HG02678 (cell line): ENCODE measurements at regions not wholly inside any gene's neighbourhood (a gene's known extent, or its start where the extent isn't known, plus 50 kb on each side); places are given as distances from the start of the nearest gene placed in this dataset.
"Not testable (repeated sequence)": the region's sequence is repeated elsewhere in the genome, so short reads cannot be mapped to it uniquely, and the experiment has no call there.

Experiments used
- ATAC-seq: cut with Tn5 transposase; IDR thresholded peaks from one replicate; pipeline ENCODE4 v1.9.1; 2021; ENCODE audit warnings: mild to moderate bottlenecking, moderate library complexity; ENCODE audit not compliant: unreplicated experiment

- ATAC-seq: no peak
Measured at GRCh38 chr6:50959081-50959641, 140.5 kb downstream of the TFAP2B start.

DNA sequence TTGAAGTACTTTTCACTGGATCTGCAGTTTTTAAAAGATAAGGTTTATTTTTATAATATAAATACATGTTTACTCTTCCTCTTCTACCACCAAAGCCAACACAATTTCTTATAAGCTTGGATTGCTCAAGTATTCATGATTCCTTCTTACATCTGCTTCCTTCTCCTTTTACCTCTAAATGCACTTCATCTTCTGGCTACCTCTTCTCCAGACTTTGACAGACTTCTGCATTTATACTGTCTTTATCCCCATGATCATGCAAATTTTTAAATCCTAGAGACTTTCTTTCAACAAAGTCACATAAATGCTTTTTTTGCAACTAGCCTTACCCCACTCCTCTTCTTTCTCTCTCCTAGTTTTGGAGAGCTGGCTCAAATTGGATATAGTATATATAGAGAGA is 142.9 kb downstream of the TFAP2B start:
- ATAC-seq: no peak

DNA sequence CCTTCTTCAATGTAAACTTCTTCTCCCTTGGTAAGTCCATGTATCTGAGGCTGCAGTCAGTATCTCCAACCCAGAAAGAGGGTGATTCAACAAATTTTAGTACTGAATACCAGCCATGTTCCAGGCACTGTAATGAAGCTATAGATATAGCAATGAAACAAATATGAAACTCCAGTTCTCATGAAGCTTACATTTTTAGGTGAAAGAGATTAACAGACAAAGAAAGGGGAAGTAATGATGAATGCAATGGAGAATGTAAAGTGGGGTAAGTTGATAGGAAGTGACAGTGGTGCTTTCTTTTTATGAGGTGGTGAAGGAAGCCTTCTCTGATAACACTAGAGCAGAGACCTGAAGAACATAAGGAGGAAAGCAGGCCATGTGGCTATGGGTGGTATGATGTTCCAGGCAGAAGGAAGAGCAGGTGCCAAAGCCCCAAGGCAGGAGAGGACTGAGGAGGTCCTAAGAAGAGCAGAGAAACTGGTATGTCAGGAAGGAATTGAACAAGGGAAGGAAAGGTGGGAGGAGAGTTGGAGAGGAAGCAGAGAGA is 143.6 kb downstream of the TFAP2B start:
- ATAC-seq: no peak

- ATAC-seq: no peak
Measured at GRCh38 chr6:50963952-50964351, 145.3 kb downstream of the TFAP2B start.

DNA sequence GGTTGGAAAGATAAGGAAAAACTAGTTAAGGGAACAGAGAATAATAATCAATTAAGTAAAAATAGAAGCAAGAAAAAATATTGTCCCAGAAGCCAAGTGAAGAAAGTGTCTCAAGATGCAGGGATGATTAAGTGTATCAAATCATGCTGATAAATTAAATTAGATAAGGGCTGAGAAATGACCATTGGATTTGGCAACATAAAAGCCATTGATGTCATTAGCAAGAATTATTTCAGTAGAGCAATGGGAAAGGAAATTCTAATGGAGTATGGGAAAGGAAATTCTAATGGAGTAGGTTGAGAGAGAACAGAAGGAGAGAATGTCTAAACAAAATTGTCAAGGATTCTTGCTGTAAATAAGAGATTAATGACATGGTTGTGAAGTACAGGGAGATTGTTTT is 146.8 kb downstream of the TFAP2B start:
- no peak for ATAC-seq

- ATAC-seq: peak; percentile 92
Measured at GRCh38 chr6:50966532-50966931, 147.9 kb downstream of the TFAP2B start.

DNA sequence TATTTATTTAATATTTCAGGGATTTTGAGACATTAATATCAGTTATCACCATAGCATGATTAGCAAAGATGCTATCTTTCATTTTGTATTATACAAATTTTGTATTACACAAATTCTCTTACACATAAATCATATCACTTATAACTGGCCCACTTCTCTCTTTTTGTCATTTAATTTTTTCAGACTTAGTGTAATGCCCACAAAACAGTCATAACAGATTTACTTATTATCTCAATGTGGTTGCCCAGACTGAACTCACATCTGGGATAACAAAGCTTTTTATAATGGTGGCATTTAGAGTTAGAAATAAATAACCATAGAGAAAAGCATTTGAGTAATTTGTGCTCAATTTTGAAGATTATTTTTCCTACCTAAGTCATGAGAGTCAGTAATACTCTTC is 148.3 kb downstream of the TFAP2B start:
- peak; percentile 35 for ATAC-seq

- not testable (repeated sequence) for ATAC-seq
Measured at GRCh38 chr6:50968246-50968645, 149.6 kb downstream of the TFAP2B start.

DNA sequence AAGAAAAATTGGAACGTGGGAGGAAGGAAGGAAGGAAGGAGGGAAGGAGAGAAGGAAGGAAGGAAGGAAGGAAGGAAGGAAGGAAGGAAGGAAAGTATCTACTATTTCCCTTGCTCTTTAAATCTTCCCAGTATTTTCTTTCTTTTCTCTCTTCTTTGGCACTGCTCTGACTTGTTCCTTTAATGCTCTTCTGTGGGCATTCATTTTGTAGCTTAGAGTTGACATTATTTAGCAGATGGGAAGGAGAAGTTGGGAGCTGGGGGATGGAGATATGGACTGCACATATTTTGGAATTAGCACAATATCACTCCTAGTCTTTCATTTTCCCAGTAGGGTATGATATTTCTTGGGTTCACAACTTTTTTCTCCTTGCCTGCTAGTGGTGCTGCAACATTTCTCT is 152.2 kb downstream of the TFAP2B start:
- no peak for ATAC-seq

DNA sequence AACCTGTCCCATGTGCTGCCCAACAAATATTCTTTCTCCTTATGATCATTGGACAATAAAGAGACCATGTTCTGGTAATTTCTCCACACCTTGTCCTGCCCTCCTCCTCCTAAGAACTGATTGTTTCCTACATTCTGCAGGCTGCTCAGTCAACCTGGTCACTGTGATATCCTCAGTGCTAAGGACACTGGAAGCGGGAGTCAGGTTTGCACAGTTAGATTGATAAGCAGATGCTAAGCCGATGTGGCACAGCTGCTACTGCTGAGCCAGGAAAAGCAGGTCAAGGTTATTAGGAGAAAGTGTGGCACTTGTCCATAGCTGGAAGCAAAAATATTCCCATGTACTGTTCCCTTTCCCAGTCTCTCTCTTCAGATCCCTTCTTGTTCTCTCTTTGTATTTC is 154.8 kb downstream of the TFAP2B start:
- no peak for ATAC-seq

DNA sequence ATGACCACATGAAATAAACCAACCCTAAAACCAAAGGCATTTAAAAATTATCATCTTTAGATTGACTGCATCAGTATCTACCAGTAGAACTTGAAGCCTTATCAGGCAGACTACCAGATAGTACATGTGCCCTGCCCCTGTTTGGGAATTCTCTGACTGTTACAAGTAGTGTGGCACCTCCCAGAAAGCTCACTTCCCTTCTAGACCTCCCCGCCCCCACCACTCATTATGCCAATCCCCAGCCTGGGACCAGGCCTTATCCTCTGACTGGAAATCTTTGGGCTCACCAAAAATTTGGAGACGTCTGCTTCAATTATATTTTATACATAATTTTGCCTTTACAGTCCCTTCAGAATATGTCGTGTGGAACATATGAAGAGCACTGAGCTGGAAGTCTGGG is 155.6 kb downstream of the TFAP2B start:
- ATAC-seq: no peak

- ATAC-seq: no peak
Measured at GRCh38 chr6:50975216-50975615, 156.5 kb downstream of the TFAP2B start.

- no peak for ATAC-seq
Measured at GRCh38 chr6:50976907-50977306, 158.2 kb downstream of the TFAP2B start.

GRCh38 chr6:50977796-50978195 is 159.1 kb downstream of the TFAP2B start:
- no peak for ATAC-seq

DNA sequence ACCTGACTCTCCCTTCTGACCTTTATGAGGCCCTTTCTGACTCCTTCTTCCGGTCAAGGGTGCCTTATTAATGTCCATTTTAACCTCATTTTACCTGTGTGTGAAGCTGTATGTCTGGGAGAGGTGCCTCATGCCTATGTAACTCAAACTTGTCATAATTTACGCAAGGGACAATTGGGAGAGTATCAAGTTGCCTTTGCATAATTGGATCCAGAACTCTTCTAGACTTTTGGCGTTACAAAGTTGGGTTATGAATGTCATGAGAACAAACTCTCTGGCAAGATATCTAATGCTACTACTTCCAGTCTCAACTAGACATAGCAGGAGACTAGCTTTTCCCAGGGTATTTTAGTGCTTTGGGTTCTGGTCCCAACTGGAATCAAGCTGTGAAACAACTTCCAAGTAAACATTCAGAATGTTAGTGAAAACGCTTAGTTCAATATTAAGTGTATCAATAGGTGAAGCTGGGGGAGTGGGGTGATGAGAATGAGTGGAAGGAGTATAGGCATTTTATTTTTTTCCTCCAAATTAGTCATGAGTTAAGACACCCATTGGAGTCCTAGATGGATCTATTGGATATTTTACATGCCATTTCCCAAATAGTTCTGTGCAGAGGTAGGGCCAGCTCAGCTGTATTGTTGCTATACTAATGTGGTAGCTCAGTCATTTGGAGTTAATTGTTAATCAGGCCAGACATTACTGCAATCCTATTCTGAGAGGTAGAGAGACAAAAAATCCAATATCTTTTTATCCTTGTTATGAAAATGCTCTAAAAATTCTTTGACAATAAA is 159.9 kb downstream of the TFAP2B start:
- no peak for ATAC-seq

- ATAC-seq: no peak
Measured at GRCh38 chr6:50979171-50979525, 160.5 kb downstream of the TFAP2B start.

DNA sequence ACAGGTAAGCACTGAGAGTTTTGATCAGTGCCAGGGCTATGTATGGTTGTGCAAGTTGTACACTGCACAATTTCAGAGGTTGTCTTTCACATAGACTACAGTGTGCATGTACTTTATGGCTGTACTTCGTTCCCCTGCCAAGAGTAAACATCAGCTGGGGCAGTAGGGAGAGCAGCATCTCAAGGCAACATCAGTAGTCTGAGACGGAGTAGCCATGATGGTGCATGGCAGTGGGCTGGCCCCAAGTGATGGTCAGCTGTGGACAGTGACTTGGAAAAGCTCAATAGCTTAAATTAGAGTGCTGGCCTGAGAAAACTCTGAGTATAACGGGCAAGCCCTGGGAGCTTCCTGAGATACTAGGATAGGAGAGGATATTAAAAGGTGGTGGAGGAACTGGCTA is 165.5 kb downstream of the TFAP2B start:
- ATAC-seq: no peak

DNA sequence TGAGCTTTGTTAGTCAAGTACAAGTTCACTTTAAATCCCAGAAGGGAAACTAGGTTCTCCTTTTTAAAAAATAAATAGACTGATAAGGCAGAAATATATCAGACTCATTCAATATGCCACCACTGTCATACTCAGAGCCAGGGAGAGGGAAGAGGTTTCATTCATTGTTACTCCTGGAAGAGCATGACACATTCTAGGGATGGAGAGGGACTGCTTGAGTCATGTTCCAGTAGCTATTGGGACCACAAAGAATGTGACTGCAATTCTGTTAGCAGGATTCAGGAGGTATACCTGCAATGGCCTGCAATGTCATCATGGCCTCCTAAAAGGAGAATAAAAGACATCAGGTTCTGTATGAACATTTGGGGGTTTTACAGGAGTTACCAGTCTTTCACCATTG is 167.6 kb downstream of the TFAP2B start:
- ATAC-seq: no peak

GRCh38 chr6:50989123-50989522 is 170.5 kb downstream of the TFAP2B start:
- ATAC-seq: no peak

- no peak for ATAC-seq
Measured at GRCh38 chr6:50990750-50991446, 172.2 kb downstream of the TFAP2B start.

GRCh38 chr6:50992232-50992631 is 173.6 kb downstream of the TFAP2B start:
- ATAC-seq: no peak
